DND-41 (cell line): ENCODE measurements at regions not wholly inside any gene's neighbourhood (a gene's known extent, or its start where the extent isn't known, plus 50 kb on each side); places are given as distances from the start of the nearest gene placed in this dataset.
"Not testable (repeated sequence)": the region's sequence is repeated elsewhere in the genome, so short reads cannot be mapped to it uniquely, and the experiment has no call there.

Experiments used
- ATAC-seq: fragments of 200-7000 bp; cut with Tn5 transposase; 3 replicates; pipeline ENCODE4 v1.9.1; 2021; ENCODE audit warnings: low read depth; ENCODE audit not compliant: insufficient read depth
- DNase-seq: peaks from one replicate; pipeline ENCODE4 v3.0.0-alpha.2; 2020
- H2AFZ ChIP-seq: 2 replicates; pipeline ENCODE4 v1.6.0; 2012; ENCODE audit warnings: low read depth, low read length
- H3K27ac ChIP-seq: 2 replicates; pipeline ENCODE4 v1.5.1; 2012; ENCODE audit warnings: low read length, inconsistent platforms
- H3K27me3 ChIP-seq: fragments of 200-600 bp; sonication (generic); 2 replicates; pipeline ENCODE4 v1.6.0; 2012; ENCODE audit warnings: low read length, mild to moderate bottlenecking, inconsistent platforms; ENCODE audit not compliant: insufficient read depth, poor library complexity
- H3K36me3 ChIP-seq: 2 replicates; pipeline ENCODE4 v1.5.1; 2012; ENCODE audit warnings: low read length, inconsistent platforms; ENCODE audit not compliant: insufficient read depth
- H3K4me1 ChIP-seq: 2 replicates; pipeline ENCODE4 v1.5.1; 2012; ENCODE audit warnings: mild to moderate bottlenecking, low read length; ENCODE audit not compliant: insufficient read depth
- H3K4me2 ChIP-seq: 2 replicates; pipeline ENCODE4 v1.6.0; 2012; ENCODE audit warnings: mild to moderate bottlenecking, moderate library complexity, low read length, inconsistent platforms; ENCODE audit not compliant: insufficient read depth
- H3K4me3 ChIP-seq, 2 experiments: fragments of 200-600 bp in 1 of 2; shearing (Covaris generic) in 1 of 2; 2 replicates each; pipeline ENCODE4 v1.5.1; 2012 to 2016; ENCODE audit warnings: inconsistent platforms in 2 of 2, low read length in 2 of 2, mild to moderate bottlenecking in 2 of 2, low read depth in 1 of 2, moderate library complexity in 1 of 2
- H3K79me2 ChIP-seq: 2 replicates; pipeline ENCODE4 v1.6.0; 2012; ENCODE audit warnings: low read length, inconsistent platforms; ENCODE audit not compliant: insufficient read depth
- H3K9ac ChIP-seq: 2 replicates; pipeline ENCODE4 v1.6.0; 2012; ENCODE audit warnings: low read depth, mild to moderate bottlenecking, inconsistent platforms, low read length, moderate library complexity
- H3K9me3 ChIP-seq: 2 replicates; pipeline ENCODE4 v1.5.1; 2012; ENCODE audit warnings: low read length, moderate library complexity, mild to moderate bottlenecking, inconsistent platforms; ENCODE audit not compliant: insufficient read depth, severe bottlenecking
- H4K20me1 ChIP-seq: 2 replicates; pipeline ENCODE4 v1.6.0; 2012; ENCODE audit warnings: low read length; ENCODE audit not compliant: insufficient read depth
- CTCF ChIP-seq: IDR thresholded peaks from 2 replicates; pipeline ENCODE4 v1.5.1; 2012; ENCODE audit warnings: borderline replicate concordance, low read length, moderate library complexity, mild to moderate bottlenecking; ENCODE audit not compliant: poor library complexity, severe bottlenecking; ENCODE audit errors: extremely low read depth
- EZH2 ChIP-seq: IDR thresholded peaks from 3 replicates; pipeline ENCODE4 v1.6.1; 2012; ENCODE audit warnings: borderline replicate concordance, low read depth, mild to moderate bottlenecking, moderate library complexity, low read length, inconsistent platforms; ENCODE audit not compliant: severe bottlenecking

- no peaks in the 10 kb centered on the region for H3K27me3 ChIP-seq
- no peaks in the 10 kb centered on the region for H4K20me1 ChIP-seq
- no peak overlapping the region for H3K9ac ChIP-seq
- H3K4me2 ChIP-seq = no peak overlapping the region
- H3K9me3 ChIP-seq = no peaks in the 10 kb centered on the region
- no peak for DNase-seq
- no peak for ATAC-seq
- no peak overlapping the region for H3K4me3 ChIP-seq
- no peak overlapping the region for H3K27ac ChIP-seq
- no peaks in the 10 kb centered on the region for H3K79me2 ChIP-seq
- TF ChIP-seq CTCF (no peak), EZH2 (no peak)
- no peaks in the 10 kb centered on the region for H3K4me1 ChIP-seq
- no peak overlapping the region for H2AFZ ChIP-seq
- no peaks in the 10 kb centered on the region for H3K36me3 ChIP-seq
These were observed 340.0 kb upstream of the MAGEB16 start for GRCh38 chrX:35458142-35458541.

- Histone ChIP-seq H3K36me3 (no peaks in the 10 kb centered on the region), H3K4me3 (no peak overlapping the region), H3K27ac (no peak overlapping the region), H3K4me2 (no peak overlapping the region), H2AFZ (no peak overlapping the region), H3K27me3 (no peaks in the 10 kb centered on the region), H3K9ac (no peak overlapping the region), H3K9me3 (no peaks in the 10 kb centered on the region), H4K20me1 (no peaks in the 10 kb centered on the region), H3K4me1 (no peaks in the 10 kb centered on the region), H3K79me2 (no peaks in the 10 kb centered on the region)
- DNase-seq (no peak), ATAC-seq (no peak)
- TF ChIP-seq EZH2 = no peak
- TF ChIP-seq CTCF = no peak
These were observed 337.0 kb upstream of the MAGEB16 start for GRCh38 chrX:35461164-35461563.

- not testable (repeated sequence) for H3K79me2 ChIP-seq, H2AFZ ChIP-seq, H3K27ac ChIP-seq, H3K4me1 ChIP-seq, DNase-seq, H3K9me3 ChIP-seq, H3K27me3 ChIP-seq, H3K4me2 ChIP-seq, H3K4me3 ChIP-seq, H3K9ac ChIP-seq, H3K36me3 ChIP-seq, ATAC-seq, H4K20me1 ChIP-seq
These were observed 301.5 kb upstream of the MAGEB16 start for GRCh38 chrX:35496671-35497070.

- DNase-seq, H3K36me3 ChIP-seq, H3K79me2 ChIP-seq, H3K27ac ChIP-seq, ATAC-seq, H3K9ac ChIP-seq, H3K27me3 ChIP-seq, H2AFZ ChIP-seq, H3K4me1 ChIP-seq, H3K4me2 ChIP-seq, H3K4me3 ChIP-seq, H3K9me3 ChIP-seq, H4K20me1 ChIP-seq: not testable (repeated sequence)
These were observed 300.7 kb upstream of the MAGEB16 start for GRCh38 chrX:35497453-35497852.
